ENCODE measurements at regions not wholly inside any gene's neighbourhood (a gene's known extent, or its start where the extent isn't known, plus 50 kb on each side); places are given as distances from the start of the nearest gene placed in this dataset.
A peak's percentile ranks its signal among the peaks of the same experiment; 100 is the strongest.

GRCh38 chr19:23817519-23817918 is 58.8 kb upstream of the ZNF681 start:
- peak; percentile 29; the same call in 1 of the 2 replicates for TF ChIP-seq CTCF (IDR thresholded peaks at IDR 0.05)
- TF ChIP-seq SIN3A (IDR thresholded peaks at IDR 0.05; ENCODE audit: borderline replicate concordance, insufficient read depth, low read depth, low read length), result no peak
- no peak for TF ChIP-seq POLR2AphosphoS5 (IDR thresholded peaks at IDR 0.05; ENCODE audit: low read depth, low read length)
- TF ChIP-seq REST (IDR thresholded peaks at IDR 0.05; ENCODE audit: insufficient read depth in 1 of 2, low read depth in 2 of 2, low read length in 1 of 2), result no peak
- TF ChIP-seq TCF7L2 (IDR thresholded peaks at IDR 0.05; ENCODE audit: low read depth, low read length), result no peak
